ENCODE measurements at regions not wholly inside any gene's neighbourhood (a gene's known extent, or its start where the extent isn't known, plus 50 kb on each side); places are given as distances from the start of the nearest gene placed in this dataset.

DNA sequence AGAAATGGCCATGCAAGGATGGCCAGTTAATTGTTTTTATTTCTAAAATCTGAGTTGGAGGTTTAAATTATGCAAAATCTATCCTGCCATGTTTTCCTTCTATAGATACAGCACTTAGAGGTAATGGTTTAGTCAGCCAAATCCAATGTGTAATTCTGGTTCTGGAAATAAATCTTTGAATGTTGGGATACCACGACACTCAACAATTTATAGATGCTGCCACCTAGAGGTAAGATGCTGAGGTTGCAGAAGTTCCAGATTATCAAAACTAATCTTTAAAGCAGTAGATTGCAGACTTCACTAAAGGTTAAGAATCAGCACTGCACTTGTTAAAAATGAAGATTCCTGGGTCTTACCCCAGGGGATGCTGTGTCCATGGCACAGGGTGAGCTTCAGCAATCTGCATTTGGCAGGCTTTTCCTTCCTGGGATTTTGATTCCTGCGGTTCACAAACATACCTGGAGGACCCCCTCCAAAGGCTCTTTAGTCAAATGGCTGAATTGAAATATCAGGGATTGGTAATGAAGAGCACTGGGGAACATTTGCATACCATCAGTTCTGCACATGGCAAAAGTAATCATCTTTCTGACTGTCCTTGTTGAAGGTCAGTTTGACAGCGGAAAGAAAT is 53.4 kb upstream of the ANO4 start:
- Histone ChIP-seq H3K9me3 (ENCODE audit: control insufficient read depth, insufficient read depth, low read depth, low read length) (no peaks in the 10 kb centered on the region), H3K27ac (ENCODE audit: extremely low read depth, low read depth, low read length) (no peak overlapping the region), H3K4me1 (ENCODE audit: control insufficient read depth, insufficient read depth, low read length) (no peaks in the 10 kb centered on the region), H3K4me3 (ENCODE audit: low read depth, low read length) (no peak overlapping the region), H3K36me3 (ENCODE audit: control insufficient read depth in 2 of 2, insufficient read depth in 1 of 2, low read length in 2 of 2) (no peaks in the 10 kb centered on the region)
- TF ChIP-seq ZNF654 (tag by site-specific recombination; IDR thresholded peaks at IDR 0.05; ENCODE audit: low read depth) (peak; percentile 53), ZNF324 (tag by site-specific recombination; IDR thresholded peaks at IDR 0.05) (no peak)
- CTCF ChIA-PET = interaction anchor here (0.6 to 1.4 kb wide), 14 partner anchors 9 to 390 kb away, joined by 3 to 5 read pairs (median 3); no protein-coding TSS in a partner anchor
- POLR2A ChIA-PET = no interaction called here

DNA sequence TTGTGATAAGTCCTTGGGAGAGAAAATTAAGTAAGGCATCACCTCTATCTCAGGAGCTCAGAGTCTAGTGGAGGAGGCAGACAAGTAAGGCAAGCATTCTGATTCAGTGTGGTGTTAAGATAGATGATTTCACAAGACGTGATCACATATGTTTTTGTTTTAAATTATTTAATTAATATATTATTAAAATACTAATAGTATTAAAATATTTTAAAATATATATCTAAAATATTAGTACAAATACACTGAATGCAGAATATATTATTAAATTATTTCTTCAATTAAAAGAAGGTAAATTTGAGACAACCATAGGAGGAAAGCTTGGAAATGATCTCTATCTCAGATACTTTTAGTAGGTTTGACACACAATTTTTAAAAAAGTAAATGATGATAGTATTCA is 51.5 kb upstream of the ANO4 start:
- ChIA-PET POLR2A (no interaction called here), CTCF (interaction anchor here (0.6 to 1.7 kb wide), 4 partner anchors 8 to 463 kb away, joined by 3 to 5 read pairs (median 4); no protein-coding TSS in a partner anchor)
- Histone ChIP-seq H3K4me1 (ENCODE audit: control insufficient read depth, insufficient read depth, low read length) (no peaks in the 10 kb centered on the region), H3K36me3 (ENCODE audit: control insufficient read depth in 2 of 2, insufficient read depth in 1 of 2, low read length in 2 of 2) (no peaks in the 10 kb centered on the region), H3K9me3 (ENCODE audit: control insufficient read depth, insufficient read depth, low read depth, low read length) (no peaks in the 10 kb centered on the region), H3K27ac (ENCODE audit: extremely low read depth, low read depth, low read length) (no peak overlapping the region), H3K4me3 (ENCODE audit: low read depth, low read length) (no peak overlapping the region)
- TF ChIP-seq REPIN1 (tag by site-specific recombination; IDR thresholded peaks at IDR 0.05; ENCODE audit: low read depth) (no peak), ZNF585B (tag by site-specific recombination; IDR thresholded peaks at IDR 0.05) (no peak), ZNF521 (tag by site-specific recombination; IDR thresholded peaks at IDR 0.05) (no peak), ZNF302 (tag by site-specific recombination; IDR thresholded peaks at IDR 0.05; ENCODE audit: low read depth) (no peak), ZNF174 (tag by site-specific recombination; IDR thresholded peaks at IDR 0.05) (no peak), ZNF830 (tag by site-specific recombination; IDR thresholded peaks at IDR 0.05; ENCODE audit: low read depth) (no peak), ZNF184 (tag by site-specific recombination; IDR thresholded peaks at IDR 0.05) (no peak)
- TF ChIP-seq, protein P1, sequence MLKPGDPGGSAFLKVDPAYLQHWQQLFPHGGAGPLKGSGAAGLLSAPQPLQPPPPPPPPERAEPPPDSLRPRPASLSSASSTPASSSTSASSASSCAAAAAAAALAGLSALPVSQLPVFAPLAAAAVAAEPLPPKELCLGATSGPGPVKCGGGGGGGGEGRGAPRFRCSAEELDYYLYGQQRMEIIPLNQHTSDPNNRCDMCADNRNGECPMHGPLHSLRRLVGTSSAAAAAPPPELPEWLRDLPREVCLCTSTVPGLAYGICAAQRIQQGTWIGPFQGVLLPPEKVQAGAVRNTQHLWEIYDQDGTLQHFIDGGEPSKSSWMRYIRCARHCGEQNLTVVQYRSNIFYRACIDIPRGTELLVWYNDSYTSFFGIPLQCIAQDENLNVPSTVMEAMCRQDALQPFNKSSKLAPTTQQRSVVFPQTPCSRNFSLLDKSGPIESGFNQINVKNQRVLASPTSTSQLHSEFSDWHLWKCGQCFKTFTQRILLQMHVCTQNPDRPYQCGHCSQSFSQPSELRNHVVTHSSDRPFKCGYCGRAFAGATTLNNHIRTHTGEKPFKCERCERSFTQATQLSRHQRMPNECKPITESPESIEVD (tag by site-specific recombination; IDR thresholded peaks at IDR 0.05) = no peak
- TF ChIP-seq, protein P2, sequence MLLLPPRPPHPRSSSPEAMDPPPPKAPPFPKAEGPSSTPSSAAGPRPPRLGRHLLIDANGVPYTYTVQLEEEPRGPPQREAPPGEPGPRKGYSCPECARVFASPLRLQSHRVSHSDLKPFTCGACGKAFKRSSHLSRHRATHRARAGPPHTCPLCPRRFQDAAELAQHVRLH (tag by site-specific recombination; IDR thresholded peaks at IDR 0.05) = no peak
